ENCODE measurements at regions not wholly inside any gene's neighbourhood (a gene's known extent, or its start where the extent isn't known, plus 50 kb on each side); places are given as distances from the start of the nearest gene placed in this dataset.

DNA sequence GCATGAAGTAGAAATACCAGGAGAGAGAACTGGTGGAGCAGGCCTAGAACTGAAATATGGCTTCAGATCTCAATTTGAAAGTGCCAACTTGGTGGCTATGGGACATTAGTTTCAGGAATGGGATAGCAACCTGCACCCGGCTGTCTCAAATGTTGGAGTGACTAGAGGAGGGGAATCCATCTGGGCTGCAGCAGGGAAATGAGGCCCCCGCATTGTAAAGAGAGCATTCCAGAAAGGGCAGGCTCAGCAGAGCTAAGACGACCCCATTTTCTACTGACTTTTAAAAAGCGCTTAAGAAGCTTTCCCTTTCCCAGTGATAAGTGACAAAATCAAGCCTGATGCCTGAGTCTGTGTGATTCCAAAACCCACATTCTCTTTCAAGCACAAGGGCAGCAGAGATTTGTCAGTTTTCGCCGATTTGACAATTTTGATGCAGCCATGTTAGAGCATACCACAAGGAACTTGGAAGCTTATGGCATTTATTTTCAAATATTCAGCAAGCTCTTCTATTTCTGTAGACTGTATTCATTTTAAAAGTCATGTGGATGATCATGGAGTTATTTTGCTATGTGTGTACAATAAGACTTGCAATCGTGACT lies 119.8 kb upstream of the ARHGAP28 start:
- DNase-seq (ENCODE audit: low spot score) = no peak

DNA sequence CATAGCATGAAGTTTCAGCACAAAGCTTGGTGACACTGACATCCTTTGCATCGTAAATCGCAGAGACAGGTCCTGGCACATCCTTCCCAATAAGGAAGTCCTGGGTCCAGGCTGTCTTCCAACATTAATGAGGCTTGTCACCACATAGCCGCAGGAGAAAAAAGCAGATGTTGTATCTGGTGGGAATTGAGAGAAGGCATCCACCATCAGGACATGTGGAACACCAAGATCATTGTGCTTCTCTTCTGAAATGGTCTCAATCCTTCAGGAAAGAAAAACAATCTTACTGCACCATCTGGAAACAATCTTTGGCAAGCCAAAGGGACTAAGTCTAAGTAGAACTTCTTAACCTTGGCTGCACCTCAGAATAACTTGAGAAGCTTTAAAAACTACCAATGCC lies 119.0 kb upstream of the ARHGAP28 start:
- no peak for DNase-seq (ENCODE audit: low spot score)

DNA sequence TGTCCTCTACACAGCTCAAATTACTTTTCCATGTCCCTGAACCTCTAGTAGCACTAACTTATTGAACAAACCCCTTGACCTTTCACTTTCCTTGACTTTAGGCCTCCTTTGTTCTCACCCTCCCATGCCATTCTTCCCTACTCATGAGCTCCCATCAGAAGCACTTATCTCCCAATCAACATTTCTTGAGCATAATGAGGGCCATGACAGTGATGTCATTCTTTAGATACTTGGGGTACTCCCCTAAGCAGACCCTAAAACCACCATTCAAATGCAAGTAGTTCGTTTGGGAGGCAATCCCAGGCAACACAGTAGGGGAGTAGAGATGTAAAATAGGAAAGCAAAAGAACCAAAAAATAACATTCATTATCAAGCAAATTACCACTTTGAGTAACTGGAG lies 115.9 kb upstream of the ARHGAP28 start:
- no peak for DNase-seq (ENCODE audit: low spot score)

DNA sequence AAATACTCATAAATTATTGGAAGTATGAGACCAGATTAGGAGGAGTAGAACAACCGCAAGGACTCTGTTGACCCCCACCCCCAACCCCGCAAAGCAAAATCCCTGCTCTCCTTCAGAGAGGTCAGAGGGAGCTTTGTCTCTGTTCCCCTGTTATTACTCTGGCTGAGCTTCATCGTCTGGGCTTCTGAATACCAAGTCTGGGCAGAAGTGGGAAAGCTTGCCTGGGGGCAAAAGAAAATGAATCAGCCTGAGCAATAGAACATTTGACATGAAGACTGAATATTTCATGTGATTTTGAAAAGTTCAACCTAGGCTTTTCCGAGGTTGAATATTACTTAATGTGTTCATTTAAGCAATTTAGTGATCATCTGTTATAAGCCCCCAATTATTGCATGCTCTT lies 114.6 kb upstream of the ARHGAP28 start:
- no peak for DNase-seq (ENCODE audit: low spot score)

DNA sequence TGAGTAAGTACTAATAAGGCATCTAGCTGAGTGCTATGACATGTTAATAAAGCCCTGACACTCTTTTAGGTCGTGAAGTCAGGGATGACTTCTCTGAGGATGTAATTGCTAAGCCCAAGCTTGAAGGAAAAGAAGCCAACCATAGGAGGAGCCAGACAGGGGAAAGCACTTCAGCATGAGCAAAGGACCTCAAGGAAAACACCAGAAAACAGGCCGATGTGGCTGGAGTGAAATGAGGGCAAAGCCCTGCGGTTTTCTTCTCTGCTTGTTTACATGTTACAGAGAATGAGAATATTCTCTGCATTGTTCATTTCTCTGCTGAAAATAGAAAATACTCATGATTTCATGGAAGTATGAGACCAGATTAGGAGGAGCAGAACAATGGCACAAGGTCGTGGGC lies 112.5 kb upstream of the ARHGAP28 start:
- DNase-seq (ENCODE audit: low spot score) = no peak

DNA sequence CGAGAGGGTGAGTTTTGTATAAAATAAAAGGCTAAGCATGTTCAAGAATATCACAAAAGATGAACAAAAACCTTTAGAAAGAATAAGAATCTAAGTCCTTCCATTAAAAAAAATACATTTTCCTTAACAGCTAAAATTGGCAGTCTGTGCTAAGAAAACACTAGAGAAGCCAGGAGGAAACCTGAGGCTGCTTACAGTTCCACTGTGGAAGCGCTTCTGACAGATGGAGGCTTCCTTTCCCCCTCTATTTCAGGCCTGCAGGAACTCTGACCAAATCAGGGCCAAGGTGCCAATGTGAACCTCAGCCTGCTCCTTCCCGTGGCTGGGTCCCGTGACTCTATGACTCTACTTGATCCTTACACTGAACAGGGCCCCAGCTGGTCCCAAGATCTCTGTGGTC lies 108.1 kb upstream of the ARHGAP28 start:
- no peak for DNase-seq (ENCODE audit: low spot score)

DNA sequence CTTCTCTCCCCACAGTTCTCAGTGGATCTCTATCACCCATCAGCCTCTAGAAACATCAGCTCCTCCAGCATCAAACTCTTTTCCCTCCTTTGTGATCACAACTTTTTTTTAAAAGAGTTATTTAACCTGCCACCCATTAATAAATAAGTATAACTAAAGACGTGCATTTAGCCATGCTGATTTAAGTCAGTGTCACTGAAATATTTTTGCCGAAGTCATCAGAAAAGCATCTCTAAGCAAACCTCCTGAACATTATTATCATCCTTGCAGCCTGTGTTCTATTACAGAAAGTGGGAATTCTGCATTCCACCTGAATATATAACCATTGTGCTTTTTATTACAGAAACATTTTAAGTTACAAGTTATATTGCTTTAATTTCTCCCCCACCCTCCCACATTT lies 106.2 kb upstream of the ARHGAP28 start:
- no peak for DNase-seq (ENCODE audit: low spot score)

DNA sequence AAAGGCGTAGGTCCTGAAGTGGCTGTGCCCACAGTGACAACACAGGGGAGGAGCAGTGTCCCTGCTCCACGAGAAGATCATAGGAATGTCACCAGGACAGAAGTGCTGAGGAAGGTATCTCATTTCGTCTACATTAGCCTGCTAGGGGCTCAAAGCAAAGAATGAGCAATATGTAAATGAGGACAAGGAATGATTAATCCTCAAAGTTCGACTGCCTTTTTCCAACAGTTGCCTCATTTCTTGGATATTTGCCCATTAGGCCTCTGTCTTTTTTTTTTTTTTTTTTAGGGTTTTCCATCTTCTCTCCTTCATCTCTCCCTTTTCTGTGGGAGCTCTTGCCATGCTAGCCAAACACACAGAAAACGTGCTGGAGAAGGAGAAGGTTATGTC lies 105.2 kb upstream of the ARHGAP28 start:
- DNase-seq (ENCODE audit: low spot score) = no peak

DNA sequence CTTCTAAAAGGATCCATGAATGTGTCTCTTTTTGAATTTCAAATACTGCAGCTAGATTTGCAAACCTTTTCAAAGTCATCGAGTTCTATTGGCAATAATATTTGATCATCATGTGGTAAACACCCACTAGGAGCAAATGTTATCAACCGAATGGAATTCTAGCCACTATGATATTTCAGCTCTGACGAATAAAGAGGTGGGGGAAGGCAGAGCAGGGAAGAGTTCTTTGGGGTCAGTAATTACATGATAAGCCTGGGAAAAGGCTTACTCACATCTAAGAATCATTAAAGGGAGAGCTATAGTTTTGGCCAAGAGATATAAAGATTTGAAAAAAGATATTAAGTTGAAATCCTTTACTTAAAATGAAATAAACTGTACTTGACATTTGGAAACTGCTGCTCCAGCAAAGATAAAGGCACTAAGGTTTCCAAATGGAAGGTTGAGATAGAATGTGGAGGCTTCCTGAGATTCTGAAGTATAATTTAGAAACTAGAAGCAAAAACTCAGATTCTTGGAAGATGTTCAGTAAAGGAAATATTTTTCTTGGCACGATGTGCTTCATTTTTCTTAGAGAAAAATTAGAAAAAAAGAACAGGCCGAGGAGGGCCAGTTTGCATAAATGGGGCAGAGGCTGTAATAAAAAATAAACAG lies 104.7 kb upstream of the ARHGAP28 start:
- DNase-seq (ENCODE audit: low spot score) = no peak

DNA sequence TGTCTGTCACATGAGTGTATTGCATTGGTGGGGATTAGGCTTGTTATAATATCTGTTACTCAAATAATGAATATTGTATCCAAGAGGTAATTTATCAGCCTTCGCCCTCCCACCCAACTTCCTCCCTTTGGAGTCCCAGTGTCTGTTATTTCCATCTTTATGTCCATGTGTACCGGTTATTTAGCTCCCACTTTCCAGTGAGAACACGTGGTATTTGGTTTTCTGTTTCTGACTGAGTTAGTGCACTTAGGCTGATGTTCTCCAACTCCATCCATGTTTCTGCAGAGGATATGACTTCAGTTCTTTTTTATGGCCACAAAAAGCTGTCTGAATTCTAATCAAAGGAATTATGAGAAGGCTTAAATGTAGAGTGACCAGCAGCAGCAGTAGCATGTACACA lies 104.0 kb upstream of the ARHGAP28 start:
- no peak for DNase-seq (ENCODE audit: low spot score)

DNA sequence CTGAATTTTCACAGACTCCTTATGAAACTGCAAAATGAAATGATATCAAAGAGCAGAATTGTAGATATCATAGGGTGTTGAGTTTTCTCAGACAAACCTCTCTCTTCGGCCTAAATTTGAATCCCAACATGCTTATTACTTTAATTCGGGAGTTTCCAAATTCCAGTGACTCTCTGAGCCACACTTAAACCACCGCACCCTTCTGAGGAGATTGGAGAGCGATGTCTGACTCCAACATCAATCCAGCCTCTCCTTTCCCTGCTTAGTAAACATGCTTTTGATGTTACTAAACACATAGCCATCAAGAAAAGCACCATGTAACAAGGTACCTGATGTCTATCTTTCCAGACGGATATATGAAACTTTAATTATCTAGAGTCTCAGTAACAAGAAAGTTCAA lies 103.1 kb upstream of the ARHGAP28 start:
- no peak for DNase-seq (ENCODE audit: low spot score)

DNA sequence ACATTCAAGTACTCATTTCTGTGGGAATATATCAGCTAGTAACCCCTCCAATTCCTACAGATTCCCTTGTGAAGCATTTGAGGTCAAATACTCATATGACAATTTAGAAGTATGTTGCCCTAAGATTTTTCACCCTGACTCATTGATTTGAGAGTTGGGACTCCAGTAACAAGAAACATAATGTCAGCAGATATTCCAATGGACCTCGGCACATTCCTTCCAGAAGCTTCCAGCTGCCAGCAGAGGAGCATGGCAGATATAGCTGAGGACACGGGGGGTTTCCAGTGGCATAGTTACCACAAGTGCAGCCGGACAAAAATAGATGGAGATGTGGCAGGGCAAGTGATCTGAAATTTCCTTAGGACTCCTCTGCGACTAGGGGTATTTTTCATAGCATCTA lies 101.9 kb upstream of the ARHGAP28 start:
- no peak for DNase-seq (ENCODE audit: low spot score)

DNA sequence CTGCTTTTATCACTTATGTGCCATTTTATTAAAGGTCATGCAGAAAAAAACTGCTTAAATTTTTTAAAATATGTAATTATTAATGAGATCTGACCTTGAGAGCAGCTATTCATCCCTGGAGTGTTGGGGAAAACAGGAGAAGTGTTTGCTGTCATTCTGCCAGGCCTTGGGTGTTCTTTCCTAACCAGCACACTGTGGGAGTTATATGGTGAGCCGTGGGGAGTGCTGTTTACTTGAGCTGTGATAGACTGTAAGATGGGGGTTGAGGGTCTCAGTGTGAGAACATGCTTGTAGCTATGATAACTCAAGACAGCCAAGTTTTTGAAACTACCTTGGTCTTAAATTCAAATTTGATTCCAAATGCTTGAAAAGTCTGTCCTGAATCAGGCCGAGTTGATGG lies 101.3 kb upstream of the ARHGAP28 start:
- DNase-seq (ENCODE audit: low spot score) = no peak

DNA sequence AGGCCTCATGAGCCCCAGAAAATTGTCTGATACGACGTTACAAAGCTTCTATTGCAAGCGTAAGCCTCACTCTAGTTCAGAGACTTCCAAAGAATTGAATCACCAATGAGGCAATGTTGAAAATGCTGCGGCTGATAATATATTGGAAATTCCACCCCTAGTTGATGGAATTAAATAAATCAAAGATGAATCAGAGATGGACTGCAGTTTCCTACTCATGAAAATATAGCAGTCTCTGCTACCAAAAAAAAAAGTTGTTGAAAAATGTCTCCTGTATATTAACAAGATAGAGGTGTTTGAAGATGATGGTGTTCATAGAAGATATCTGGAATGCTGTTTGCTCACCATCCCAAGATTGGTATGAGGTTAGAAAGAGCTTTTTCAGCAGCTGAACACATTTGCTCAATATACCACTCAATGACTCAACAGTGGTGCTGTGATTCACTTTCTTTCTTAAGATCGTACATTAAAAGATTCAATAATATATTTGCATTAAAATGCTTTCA lies 99.8 kb upstream of the ARHGAP28 start:
- no peak for DNase-seq (ENCODE audit: low spot score)

DNA sequence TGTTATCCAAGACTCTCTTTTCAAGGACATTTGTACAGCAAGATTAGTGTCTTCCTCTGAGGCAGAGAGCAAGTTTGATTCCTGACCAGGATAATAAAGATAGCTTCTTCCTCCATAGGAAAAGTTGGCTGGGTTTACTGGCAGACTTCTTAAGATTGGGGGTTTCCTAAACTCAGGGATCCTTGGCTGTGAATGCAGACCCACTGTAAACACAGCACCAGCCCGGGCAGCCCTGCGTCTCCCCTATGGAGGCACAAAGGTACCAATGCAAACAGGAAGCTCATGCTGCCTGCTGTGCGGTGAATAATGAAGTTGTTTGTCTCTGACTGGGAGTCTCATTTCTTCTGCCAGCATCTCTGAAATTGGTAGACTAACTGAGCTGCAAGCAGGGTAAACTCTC lies 96.2 kb upstream of the ARHGAP28 start:
- no peak for DNase-seq (ENCODE audit: low spot score)

DNA sequence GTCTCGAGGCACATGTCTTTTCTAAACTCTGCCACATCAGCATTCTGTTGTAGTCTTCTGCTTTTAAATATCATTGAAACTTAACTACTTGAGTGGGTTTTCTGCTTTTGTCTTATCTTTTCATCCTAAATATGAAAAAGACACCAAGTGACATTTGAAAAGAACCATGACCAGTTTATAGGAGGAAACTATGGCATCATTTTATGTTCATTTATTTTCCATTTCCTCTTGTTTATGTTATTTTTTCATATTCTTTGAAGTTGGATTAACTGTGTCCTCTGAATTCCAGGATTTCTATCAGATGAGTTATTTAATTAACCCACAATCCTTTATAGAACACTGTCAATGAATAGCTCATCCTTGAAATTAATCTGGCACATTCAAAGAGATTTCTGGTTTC lies 93.4 kb upstream of the ARHGAP28 start:
- no peak for DNase-seq (ENCODE audit: low spot score)

DNA sequence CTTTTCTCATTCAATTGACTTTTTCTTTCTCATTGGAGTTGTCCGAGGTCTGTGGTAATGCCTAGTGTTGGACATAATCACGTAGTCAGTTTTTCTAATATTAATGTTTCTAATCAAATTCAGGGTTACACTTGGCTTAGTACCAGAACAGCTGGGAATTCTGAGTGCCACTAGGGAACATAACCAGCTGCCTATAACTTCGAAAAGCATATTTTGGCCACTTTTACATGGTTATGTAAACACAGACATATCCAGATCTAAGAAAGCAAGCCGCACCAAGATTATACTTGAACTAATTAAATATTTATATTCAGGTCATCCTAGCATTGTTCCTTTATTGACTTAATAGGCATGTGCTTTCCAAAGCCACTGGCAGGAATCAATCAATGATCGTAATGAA lies 91.1 kb upstream of the ARHGAP28 start:
- no peak for DNase-seq (ENCODE audit: low spot score)

DNA sequence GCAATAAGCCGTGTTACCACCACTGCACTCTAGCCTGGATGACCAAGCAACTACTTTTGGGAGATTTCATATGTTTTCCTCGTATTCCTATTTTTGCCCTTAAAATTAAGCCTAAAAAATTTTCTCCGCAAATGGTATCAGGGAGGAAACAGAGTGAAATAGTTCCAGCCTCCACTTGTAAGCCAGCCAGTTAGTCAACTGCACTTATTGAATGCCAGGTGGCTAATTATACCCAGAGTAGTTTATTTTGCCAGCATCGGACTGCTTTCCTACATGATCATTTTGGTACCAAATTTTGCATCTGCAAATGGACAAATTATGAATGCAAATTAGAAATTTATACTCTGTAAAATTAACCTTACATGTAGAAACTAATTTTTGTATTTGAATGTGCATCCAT lies 90.2 kb upstream of the ARHGAP28 start:
- no peak for DNase-seq (ENCODE audit: low spot score)

DNA sequence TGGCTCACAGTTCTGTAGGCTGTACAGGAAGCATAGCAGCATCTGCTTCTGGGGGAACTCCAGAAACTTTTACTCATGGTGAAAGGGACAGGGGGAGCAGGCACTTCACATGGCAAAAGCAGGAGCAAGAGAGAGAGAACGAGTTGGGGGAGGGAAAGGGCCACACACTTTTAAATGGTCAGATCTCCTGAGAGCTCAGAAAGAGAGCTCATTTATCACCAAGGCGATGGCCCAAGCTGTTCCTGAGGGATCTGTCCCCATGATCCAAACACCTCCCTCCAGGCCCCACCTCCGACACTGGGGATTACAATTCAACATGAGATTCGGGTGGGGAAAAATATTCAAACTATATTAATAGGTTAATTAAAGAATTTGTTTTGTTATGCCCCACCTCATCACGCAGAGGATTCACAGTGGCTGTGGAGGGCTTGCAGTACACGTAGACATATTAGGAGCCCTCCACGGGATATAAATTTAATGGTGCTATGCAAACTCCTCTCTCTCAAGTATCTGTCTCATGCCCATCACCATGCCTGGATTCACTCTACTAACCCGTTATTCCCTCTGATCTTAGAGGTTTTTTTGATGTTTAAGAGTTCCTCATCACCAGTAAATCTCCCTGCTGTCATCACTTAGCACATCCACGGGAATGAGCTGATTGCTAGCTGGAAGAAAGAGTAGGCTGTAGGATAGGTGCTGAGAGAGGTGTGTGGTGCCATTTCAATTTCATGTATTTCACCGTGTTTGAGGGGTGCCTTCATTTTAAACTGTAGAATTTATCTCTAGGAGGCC lies 84.5 kb upstream of the ARHGAP28 start:
- no peak for DNase-seq (ENCODE audit: low spot score)

DNA sequence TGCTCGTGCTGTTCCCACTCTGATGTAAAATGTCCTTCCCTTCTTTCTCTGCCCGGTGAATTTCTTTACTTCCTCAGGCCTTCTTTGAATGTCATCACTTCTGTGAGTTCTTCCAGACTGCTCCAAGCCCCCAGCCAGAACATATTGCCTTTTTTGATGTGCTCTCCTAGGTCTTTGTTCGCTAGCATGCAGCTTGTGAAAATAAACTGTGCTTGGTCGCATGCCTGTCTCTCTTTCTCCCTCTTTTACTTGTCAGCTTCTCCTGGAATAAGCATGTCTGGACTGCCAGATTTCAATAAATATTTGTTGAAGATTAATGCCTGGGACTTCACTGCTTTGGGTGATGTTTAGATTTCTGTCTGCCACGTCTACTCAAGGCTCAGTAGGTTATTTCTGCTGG lies 82.7 kb upstream of the ARHGAP28 start:
- DNase-seq (ENCODE audit: low spot score) = no peak

DNA sequence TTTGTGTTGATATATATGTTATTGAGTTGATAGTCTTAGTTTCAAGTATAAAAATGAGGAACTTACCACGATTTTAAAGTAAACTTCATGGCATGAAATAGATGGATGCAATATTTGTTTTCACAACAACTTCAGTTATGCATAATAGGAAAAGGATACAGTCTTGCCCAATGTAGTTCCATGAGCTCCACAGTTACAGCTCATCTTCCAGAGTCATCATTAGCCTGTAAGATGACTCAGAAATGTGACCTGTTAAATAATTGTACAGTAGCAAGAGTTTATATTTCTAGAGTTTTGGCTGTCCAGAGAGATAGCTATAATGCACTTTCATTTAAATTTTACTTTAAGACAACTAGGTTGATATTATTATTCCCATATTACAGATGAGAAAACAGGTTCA lies 80.9 kb upstream of the ARHGAP28 start:
- no peak for DNase-seq (ENCODE audit: low spot score)

DNA sequence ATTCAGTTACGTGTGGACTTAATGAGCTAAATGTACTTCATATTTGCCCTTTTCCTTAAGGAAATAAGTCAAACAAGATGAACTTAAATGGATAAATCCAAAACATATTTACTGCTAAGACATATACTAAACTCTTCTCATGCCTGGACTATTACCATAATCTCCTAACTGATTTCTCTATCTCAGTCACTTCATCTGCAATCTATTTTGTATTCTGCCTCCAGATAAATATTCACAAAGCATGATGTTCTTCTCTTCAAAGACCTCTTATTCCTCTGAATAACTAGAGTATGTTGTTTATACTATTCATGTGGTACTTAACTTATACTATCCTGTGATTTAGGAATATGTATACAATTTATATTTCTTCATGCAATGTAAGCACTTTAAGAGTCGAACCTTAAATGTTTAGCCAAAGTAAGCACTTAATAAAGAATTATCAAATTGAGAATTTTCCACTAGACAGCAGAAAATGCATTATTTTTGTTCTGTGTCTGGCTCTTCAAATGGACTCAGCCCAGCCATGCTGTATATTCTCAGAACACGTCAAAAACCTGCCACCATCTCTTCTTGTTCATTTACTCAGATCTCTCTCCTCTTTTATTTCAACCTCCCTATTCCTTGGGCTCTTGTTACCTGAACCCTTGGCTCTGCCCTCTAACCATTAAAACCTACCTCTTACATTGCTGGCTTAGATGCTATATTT lies 79.9 kb upstream of the ARHGAP28 start:
- DNase-seq (ENCODE audit: low spot score) = no peak

DNA sequence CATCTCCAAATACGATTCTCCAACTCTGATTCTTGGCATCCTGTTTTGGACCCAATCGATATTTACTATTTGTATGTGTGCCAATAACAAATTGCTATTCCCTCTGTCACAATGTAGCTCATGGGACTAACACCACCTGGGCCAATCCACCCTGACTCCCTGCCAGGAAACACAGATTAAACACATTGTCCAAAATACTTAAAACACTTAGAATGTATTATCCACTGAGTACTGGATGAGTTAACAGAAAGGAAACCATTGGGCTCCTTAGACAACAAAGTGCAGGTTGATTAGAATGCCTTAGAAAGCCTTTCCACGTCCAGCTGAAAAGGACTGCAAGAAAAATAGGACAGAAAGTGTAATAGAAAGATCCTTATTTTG lies 79.4 kb upstream of the ARHGAP28 start:
- no peak for DNase-seq (ENCODE audit: low spot score)

All from CD4-positive, alpha-beta T cell treated with Interleukin-6 at 100 ng/mL for 8 hours (primary cell).